ENCODE measurements at regions not wholly inside any gene's neighbourhood (a gene's known extent, or its start where the extent isn't known, plus 50 kb on each side); places are given as distances from the start of the nearest gene placed in this dataset.

DNA sequence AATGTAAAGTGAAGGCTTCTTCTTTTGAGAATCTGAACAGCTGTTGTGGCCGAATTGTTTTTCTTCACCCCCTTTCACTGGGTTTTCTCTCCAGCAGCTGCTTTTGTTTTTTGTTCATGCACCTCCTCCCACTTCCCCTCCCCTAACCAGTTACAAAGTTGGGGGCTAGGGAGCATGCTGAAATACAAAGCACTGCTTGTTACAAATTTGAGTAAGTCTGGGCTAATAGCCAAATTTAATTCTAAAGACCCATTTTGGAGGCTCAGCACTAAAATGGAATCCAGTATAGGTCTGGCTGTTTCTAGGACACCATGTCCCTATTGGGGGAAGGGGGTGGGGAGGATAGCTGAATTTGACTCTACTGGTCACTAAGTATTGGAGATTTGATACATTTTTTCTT is 89.2 kb upstream of the GPM6B start:
- Histone ChIP-seq H3K4me3 (ENCODE audit: control extremely low read depth in 1 of 5, extremely low read depth in 1 of 5, insufficient read depth in 1 of 5, low read depth in 2 of 5, low read length in 4 of 5) (no peak overlapping the region), H3K9me3 (ENCODE audit: control extremely low read depth in 1 of 3, control insufficient read depth in 2 of 3, insufficient read depth in 1 of 3, low read length in 2 of 3) (no peaks in the 10 kb centered on the region), H4K20me1 (ENCODE audit: control insufficient read depth, insufficient read depth, low read length, poor library complexity, severe bottlenecking) (no peaks in the 10 kb centered on the region), H3K27me3 (replicated peaks in 1 of 4; ENCODE audit: control extremely low read depth in 1 of 4, control insufficient read depth in 3 of 4, insufficient read depth in 4 of 4, low read length in 3 of 4) (no peaks in the 10 kb centered on the region), H3K9ac (ENCODE audit: low read length) (no peak overlapping the region), H3K27ac (ENCODE audit: low read length in 2 of 2) (no peak overlapping the region), H3K79me2 (ENCODE audit: control insufficient read depth, insufficient read depth, low read length) (no peaks in the 10 kb centered on the region), H2AFZ (ENCODE audit: insufficient read depth, low read depth, low read length, poor library complexity, severe bottlenecking) (no peak overlapping the region), H3K4me2 (replicated peaks; ENCODE audit: low read depth, low read length, poor library complexity, severe bottlenecking) (no peak overlapping the region), H3K4me1 (ENCODE audit: control insufficient read depth in 2 of 2, insufficient read depth in 2 of 2, low read length in 2 of 2) (no peaks in the 10 kb centered on the region), H3K36me3 (replicated peaks in 1 of 2; ENCODE audit: control extremely low read depth in 1 of 2, control insufficient read depth in 1 of 2, extremely low read depth in 1 of 2, insufficient read depth in 2 of 2, low read length in 1 of 2) (no peaks in the 10 kb centered on the region)
- WGBS (ENCODE audit: insufficient coverage) = no CpG with 5 or more reads among the region's 1 CpG
- intact Hi-C loops (cut with micrococcal nuclease) = no loop called here
- H3K4me3 Mint-ChIP-seq = no peak overlapping the region
- ATAC-seq (ENCODE audit: low read depth) = no peak
- no peak overlapping the region for H3K27ac Mint-ChIP-seq
- CTCF ChIA-PET = no interaction called here
- no peak for TF ChIP-seq EZH2 (IDR thresholded peaks at IDR 0.05; ENCODE audit: borderline replicate concordance, insufficient read depth, low read depth, low read length, poor library complexity, severe bottlenecking)
- TF ChIP-seq, protein P1, sequence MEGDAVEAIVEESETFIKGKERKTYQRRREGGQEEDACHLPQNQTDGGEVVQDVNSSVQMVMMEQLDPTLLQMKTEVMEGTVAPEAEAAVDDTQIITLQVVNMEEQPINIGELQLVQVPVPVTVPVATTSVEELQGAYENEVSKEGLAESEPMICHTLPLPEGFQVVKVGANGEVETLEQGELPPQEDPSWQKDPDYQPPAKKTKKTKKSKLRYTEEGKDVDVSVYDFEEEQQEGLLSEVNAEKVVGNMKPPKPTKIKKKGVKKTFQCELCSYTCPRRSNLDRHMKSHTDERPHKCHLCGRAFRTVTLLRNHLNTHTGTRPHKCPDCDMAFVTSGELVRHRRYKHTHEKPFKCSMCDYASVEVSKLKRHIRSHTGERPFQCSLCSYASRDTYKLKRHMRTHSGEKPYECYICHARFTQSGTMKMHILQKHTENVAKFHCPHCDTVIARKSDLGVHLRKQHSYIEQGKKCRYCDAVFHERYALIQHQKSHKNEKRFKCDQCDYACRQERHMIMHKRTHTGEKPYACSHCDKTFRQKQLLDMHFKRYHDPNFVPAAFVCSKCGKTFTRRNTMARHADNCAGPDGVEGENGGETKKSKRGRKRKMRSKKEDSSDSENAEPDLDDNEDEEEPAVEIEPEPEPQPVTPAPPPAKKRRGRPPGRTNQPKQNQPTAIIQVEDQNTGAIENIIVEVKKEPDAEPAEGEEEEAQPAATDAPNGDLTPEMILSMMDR (IDR thresholded peaks at IDR 0.05) = no peak
- POLR2A ChIA-PET = no interaction called here
- H3K27me3 Mint-ChIP-seq = no peaks in the 10 kb centered on the region
- H3K9me3 Mint-ChIP-seq (ENCODE audit: insufficient read depth) = no peaks in the 10 kb centered on the region
- H3K4me1 Mint-ChIP-seq = no peaks in the 10 kb centered on the region
- DNase-seq = no peak

DNA sequence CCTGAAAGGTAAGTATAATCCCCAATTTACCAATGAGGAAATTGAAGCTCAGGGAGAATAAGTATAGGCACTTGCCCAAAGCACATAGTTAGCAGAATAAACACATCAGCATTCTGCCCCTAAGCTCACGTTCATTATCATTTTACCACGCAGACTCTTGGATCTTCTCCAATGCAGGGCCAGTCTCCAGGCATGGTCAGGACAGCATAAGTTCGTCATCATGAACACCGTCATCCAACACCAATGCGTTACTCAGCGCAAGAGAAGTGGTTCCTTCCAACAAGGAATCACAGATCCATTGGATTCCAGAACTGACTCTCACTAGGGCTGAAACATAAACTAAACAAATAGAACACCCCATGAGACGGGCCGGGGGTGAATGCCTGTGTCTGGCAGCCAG is 86.5 kb upstream of the GPM6B start:
- Mint-ChIP-seq H3K27ac (no peak overlapping the region), H3K4me3 (no peak overlapping the region), H3K4me1 (no peaks in the 10 kb centered on the region), H3K9me3 (ENCODE audit: insufficient read depth) (no peaks in the 10 kb centered on the region), H3K27me3 (no peaks in the 10 kb centered on the region)
- ATAC-seq (ENCODE audit: low read depth) (no peak), DNase-seq (no peak)
- intact Hi-C loops (cut with micrococcal nuclease) = no loop called here
- H3K4me2 ChIP-seq (replicated peaks; ENCODE audit: low read depth, low read length, poor library complexity, severe bottlenecking) = no peak overlapping the region
- no peaks in the 10 kb centered on the region for H4K20me1 ChIP-seq (ENCODE audit: control insufficient read depth, insufficient read depth, low read length, poor library complexity, severe bottlenecking)
- WGBS (ENCODE audit: insufficient coverage) = 96% methylated on average over 6 of the region's 8 CpGs
- H3K27ac ChIP-seq (ENCODE audit: low read length in 2 of 2) = no peak overlapping the region
- H3K79me2 ChIP-seq (ENCODE audit: control insufficient read depth, insufficient read depth, low read length) = no peaks in the 10 kb centered on the region
- H3K4me3 ChIP-seq (ENCODE audit: control extremely low read depth in 1 of 5, extremely low read depth in 1 of 5, insufficient read depth in 1 of 5, low read depth in 2 of 5, low read length in 4 of 5) = no peak overlapping the region
- no peaks in the 10 kb centered on the region for H3K36me3 ChIP-seq (replicated peaks in 1 of 2; ENCODE audit: control extremely low read depth in 1 of 2, control insufficient read depth in 1 of 2, extremely low read depth in 1 of 2, insufficient read depth in 2 of 2, low read length in 1 of 2)
- H3K9ac ChIP-seq (ENCODE audit: low read length) = no peak overlapping the region
- TF ChIP-seq EZH2 (IDR thresholded peaks at IDR 0.05; ENCODE audit: borderline replicate concordance, insufficient read depth, low read depth, low read length, poor library complexity, severe bottlenecking) = no peak
- TF ChIP-seq, protein P1 (IDR thresholded peaks at IDR 0.05) = no peak
- ChIA-PET POLR2A (no interaction called here), CTCF (no interaction called here)
- H3K4me1 ChIP-seq (ENCODE audit: control insufficient read depth in 2 of 2, insufficient read depth in 2 of 2, low read length in 2 of 2) = no peaks in the 10 kb centered on the region
- no peaks in the 10 kb centered on the region for H3K9me3 ChIP-seq (ENCODE audit: control extremely low read depth in 1 of 3, control insufficient read depth in 2 of 3, insufficient read depth in 1 of 3, low read length in 2 of 3)
- H2AFZ ChIP-seq (ENCODE audit: insufficient read depth, low read depth, low read length, poor library complexity, severe bottlenecking) = no peak overlapping the region
- no peaks in the 10 kb centered on the region for H3K27me3 ChIP-seq (replicated peaks in 1 of 4; ENCODE audit: control extremely low read depth in 1 of 4, control insufficient read depth in 3 of 4, insufficient read depth in 4 of 4, low read length in 3 of 4)

Data from B cell (primary cell).